ENCODE measurements at regions not wholly inside any gene's neighbourhood (a gene's known extent, or its start where the extent isn't known, plus 50 kb on each side); places are given as distances from the start of the nearest gene placed in this dataset.

DNA sequence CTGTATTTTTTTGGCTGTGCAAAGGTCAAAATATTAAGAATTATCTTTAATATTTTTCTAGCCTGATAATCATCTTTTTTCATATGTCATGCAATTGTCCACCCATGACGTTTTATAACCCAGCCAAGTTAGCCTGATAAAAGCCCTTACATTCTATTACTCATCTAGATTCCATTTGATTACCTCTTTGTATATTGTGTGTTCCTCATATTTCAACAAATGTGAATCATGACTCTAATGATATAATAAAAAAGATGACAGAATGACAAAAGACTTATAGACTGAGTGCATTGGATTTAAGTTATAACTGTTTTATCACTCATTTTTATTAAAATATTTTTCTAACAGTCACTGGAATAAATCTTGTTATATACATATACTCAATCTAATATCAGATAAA, 1560.0 kb upstream of the LRRTM3 start:
- TF ChIP-seq CTCF (IDR thresholded peaks at IDR 0.05), result no peak
- no peak for TF ChIP-seq POLR2A (IDR thresholded peaks at IDR 0.05)
- TF ChIP-seq POLR2AphosphoS5 (IDR thresholded peaks at IDR 0.05), result no peak
